Right forelimb (tissue), 1 donor: ENCODE measurements at regions not wholly inside any gene's neighbourhood (a gene's known extent, or its start where the extent isn't known, plus 50 kb on each side); places are given as distances from the start of the nearest gene placed in this dataset.
"Not testable (repeated sequence)": the region's sequence is repeated elsewhere in the genome, so short reads cannot be mapped to it uniquely, and the experiment has no call there.

ENCODE experiments used
- DNase-seq: peaks from one replicate; pipeline ENCODE4 v3.0.0-alpha.2; 2018

DNA sequence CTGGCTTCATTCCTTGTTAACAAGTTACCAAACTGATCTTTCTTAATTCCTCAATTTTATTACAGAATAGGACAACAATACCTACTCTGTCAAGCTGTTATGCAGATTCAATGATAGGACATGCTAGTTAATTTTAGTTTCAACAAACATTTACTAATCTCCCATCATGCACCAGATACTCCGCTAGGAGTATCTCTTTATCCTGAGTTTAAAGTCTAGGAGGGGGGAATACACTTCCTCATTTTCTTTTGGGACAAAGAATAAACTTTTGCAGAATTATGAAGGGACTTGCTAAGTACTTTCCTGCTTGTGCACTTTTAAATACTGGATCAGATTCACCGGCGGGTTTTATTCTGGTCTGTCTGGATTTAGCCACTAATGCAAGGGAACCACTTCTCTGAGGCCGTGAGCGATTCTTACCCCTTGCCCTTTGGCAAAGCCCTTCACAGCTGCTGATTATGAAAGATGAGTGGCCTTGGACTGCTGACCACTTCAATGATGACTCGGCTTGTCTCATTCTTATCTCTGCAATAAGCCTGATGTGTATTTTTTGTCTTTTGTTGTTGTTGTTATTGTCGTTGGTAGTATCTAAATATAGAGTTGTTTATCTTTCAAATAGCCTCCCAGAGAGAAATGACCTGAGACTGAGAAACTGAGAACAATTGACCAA lies 73.9 kb downstream of the RMI1 start:
- no peak for DNase-seq

DNA sequence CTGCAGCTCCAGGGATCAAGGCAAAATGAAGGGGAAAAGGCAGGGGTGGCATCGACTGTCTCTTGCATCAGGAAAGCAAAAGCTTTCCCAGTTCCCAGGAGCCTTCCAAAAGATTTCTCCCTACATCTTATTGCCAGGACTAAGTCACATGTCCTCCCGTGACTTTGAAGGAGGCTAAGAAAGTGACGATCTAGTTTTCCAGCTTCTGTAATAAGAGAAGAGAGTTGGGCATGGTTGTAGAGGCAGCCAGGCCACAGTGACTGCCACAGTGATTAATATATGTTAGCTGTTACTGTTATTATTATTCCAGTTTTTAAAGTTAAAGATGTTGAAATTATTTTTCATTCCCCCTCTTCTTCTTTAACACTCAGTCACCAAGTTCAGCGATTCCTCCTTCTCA lies 77.1 kb downstream of the RMI1 start:
- no peak for DNase-seq

DNA sequence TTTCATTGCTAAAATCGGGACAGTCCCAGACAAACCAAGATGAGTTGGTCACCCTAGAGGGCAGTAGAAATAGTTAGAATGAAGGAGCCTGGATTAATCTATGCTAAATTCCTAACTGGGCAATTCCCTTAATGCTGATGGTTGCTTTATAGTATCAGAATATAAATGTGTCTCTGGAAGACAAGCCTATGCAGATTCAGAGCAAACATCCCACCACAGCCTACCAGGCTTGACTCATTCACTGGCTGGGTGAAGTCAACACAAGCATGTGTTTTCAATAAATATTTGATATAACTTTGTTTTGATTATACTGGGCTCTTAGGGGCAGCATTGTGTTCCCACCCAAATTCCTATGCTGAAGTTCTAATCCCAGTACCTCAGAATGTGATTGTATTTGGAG lies 79.3 kb downstream of the RMI1 start:
- DNase-seq: no peak

- no peak for DNase-seq
Observed at GRCh38 chr9:84061613-84062193, 81.1 kb downstream of the RMI1 start.

DNA sequence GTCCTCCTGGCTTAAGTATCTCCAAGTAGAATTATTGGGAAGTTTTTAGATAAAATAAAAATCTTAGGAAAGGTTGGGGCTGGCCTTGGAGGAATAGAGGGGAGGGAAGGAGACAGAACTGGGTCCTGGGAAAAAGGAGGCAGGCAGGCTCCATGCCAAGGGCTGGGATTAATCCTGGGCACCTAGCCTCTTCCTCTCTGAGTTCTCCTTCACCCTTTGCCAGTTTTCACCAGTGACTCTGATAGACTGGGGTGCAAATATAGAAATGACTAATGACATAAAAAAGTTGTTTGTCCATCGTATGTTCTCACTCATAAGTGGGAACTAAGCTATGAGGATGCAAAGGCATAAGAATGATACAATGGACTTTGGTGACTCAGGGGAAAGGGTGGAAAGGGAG lies 81.9 kb downstream of the RMI1 start:
- DNase-seq: no peak

- DNase-seq: no peak
Observed at GRCh38 chr9:84067821-84068220, 87.2 kb downstream of the RMI1 start.

DNA sequence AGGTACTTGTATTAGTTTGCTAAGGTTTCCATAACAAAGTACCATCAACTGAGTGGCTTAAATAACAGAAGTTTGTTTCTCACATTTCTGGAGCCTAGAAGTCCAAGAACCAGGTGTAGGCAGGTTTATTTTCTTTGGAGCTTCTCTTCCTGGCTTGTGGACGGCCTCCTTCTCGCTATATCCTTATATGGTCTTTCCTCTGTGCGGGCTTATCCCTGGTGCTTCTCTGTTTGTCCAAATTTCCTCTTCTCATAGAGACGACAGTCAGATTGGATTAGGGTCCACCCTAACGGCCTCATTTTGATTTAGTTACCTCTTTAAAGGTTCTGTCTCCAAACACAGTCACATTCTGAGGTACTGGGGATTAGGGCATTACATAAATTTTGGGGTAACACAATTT lies 88.3 kb downstream of the RMI1 start:
- no peak for DNase-seq

DNA sequence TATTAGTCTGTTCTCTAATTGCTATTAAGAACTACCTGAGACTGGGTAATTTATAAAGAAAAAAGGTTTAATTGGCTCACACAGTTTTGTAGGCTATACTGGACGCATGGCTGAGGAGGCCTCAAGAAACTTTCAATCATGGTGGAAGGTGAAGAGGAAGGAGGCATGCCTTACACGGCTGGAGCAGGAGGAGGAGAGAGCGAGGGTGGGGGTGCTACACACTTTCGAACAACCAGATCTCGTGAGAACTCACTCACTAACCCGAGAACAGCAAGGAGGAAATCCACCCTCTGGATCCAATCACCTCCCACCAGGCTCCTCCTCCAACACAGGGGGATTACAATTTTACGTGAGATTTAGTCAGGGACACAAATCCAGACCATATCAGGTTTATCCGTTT lies 90.0 kb downstream of the RMI1 start:
- no peak for DNase-seq

GRCh38 chr9:84072621-84073180 lies 92.1 kb downstream of the RMI1 start:
- no peak for DNase-seq

GRCh38 chr9:84075004-84075403 lies 94.4 kb downstream of the RMI1 start:
- no peak for DNase-seq

DNA sequence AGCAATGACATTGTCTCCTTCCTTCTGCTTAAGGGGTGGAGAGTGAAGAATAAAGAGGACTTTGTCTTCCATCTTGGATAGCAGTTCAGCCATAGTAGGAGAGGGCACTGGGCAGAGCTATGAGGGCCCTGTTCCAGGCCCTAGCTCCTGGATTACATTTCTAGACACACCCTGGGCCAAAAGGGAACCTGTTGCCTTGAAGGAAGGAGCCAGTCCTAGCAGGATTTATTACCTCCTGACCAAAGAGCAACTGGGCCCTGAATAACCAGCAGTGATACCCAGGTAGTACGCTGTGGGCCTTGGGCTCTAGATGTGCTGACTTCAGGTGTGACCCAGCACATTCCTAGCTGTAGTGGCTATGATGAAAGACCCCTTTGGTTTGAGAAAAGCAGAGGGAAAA lies 95.8 kb downstream of the RMI1 start:
- no peak for DNase-seq

GRCh38 chr9:84077816-84078215 lies 97.2 kb downstream of the RMI1 start:
- not testable (repeated sequence) for DNase-seq

DNA sequence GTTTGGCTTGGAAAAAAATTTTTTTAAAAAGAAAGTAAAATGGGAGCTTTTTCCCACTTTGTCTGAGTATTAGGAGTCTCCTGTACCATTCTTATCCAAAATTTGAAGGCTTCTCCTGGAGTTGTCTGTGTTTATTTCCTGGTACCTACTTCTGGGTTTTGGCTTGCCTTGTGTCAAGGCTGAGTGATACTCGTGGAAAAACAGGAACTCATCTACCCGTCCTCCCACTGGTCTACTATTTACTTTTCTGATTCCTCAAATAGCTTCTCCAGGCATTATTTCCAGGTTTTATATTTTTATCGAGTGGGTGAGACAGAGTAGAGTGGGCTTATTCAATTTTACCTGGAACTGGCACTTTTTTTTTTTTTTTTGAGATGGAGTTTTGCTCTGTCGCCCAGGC lies 99.4 kb downstream of the RMI1 start:
- no peak for DNase-seq

GRCh38 chr9:84101964-84102632 lies 121.5 kb downstream of the RMI1 start:
- no peak for DNase-seq

DNA sequence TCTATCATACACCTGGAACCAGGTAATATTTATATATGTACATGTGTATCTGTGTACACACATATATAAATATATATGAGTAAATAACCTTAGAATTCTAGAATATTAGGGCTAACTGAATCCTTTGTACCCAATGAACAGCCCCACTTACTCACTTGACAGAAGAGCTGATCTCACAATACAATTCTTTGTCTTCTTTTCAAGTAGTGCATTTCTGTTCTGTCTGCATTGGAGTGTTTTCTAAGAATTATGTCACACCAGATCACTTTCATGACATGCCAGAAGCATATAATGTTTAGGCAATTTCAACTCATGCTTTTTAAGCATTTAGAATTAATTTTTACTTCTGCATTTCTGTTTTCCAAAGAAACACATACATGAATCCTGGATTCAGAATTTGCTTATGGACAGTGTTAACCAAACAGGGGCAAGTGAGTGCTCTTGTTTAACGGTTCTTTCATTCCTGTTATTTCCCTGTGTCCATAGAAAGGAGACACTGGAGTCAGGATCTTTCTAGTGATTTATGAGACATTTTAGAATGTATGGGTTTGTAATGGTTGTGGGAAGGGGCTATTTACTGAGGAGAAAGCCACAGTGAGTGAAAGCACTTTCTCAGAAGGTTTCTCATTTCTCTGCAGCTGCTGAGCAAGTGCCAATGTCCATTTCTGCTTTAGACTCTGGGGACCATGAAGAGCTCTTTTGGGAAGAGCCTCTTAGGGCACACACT lies 123.2 kb downstream of the RMI1 start:
- DNase-seq: no peak

GRCh38 chr9:84107081-84107480 lies 126.5 kb downstream of the RMI1 start:
- no peak for DNase-seq

DNA sequence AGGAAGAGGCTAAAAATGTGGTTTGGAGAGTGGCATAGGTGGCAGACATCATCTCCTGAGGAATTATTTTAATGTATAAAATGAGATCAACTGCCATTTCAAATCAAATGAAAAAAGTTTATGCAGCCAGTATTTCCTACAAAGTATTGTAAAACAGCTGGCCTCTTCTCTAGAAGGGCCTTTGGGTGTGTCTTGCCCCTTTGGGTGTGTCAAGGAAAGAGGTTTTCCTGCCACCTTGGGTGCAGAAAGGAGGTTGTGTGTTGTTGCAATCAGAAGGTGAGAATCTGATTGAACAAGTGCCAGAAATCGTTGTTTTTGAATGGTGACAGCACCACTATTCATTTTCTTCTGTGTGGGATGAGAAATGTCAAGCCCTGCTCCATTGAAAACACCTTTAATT lies 127.4 kb downstream of the RMI1 start:
- DNase-seq: no peak

DNA sequence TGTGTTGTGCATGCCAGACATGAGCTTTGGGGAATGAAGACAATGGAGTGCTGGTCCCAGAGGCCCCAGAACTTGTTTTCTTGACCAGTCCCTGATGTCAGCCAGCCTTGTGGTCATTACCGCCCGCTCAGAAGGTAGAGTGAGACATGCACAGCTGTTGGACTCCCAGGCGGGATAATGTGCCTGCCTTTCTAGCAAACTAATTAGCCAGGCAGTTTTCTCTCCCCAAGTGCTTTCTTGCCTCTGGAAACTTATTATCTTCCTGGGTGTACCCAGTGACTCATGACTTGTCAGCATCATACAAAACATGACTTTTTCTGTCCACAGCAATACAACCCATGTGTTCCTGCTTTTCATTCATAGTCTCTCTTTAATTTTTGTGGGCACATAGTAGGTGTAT lies 131.1 kb downstream of the RMI1 start:
- DNase-seq: no peak

DNA sequence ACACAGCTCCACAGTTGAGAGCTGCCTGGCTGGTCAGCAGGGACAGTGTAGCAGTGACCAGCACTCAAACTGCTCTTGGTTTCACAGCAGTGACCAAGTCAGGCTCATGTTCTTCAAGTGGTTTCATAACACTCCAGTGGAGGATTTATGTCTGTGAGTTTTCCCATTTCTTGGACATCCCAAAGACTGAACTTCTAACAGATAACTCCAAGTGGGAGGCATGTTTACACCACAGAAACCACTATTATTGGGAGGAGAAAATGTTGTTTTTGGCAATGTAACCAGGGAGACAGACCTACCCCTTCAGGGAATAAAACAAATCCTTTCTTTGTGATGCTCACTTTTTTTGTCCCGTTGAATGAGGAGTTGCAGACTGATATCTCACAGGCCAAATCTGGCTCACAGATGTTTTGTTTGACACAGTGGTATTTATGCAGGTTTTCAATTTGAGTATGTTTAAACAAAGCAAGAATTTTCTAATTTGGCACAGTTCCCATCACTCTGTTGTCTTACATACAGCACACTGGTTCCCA lies 141.5 kb downstream of the RMI1 start:
- no peak for DNase-seq

GRCh38 chr9:84122572-84122971 lies 142.0 kb downstream of the RMI1 start:
- no peak for DNase-seq

DNA sequence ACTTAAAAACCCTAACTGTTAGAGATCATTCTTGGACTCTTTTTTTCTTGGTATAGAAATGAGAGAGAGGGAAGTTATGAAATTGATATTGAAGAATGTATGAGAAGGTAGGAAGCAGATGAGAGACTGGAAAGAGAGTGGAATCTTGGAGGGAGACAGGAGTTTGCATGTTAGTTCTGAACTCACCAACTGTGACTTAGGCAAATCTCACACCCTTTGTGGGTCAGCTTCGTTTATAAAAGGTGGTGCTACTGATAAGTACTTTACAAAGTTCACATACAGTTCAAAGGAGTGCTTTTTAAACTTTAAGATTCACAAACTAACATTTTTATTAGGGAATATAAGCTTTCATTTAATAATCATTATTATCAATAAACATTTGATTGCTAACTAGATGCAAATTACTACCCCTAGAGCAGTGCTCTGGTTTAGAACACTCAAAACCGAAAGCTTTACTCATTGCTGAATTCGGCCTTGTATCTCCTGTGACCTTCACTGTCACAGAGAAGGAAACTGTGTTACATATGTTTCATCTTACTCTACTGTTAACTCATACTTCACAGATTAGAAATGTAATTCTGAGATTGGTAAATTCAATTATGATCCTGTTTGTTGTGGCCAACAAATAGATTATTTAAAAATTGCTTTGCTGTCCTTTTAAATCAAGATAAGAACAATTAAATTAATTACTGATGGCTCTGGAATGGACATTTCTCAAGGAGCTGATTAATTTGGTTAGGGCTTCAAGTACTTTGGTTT lies 143.2 kb downstream of the RMI1 start:
- no peak for DNase-seq

DNA sequence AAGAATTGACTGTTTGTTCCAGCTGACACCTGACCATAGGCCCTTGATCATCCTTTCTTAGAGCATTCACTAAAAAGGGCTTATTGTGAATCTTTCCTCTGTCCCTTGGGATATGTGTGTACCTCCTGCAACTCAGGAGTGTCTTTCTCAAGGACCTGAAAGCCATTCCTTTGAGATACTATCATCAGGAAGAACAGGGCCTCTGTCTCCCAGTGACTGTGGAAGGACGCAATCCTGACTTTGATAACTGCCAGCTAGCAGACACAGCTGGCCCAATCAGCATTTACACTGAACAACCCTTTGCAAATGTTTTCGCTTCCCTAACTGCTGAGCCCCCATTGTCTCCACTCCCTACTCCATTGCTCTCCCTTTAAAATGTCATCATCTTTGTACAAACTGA lies 144.4 kb downstream of the RMI1 start:
- no peak for DNase-seq

- no peak for DNase-seq
Observed at GRCh38 chr9:84129529-84129928, 148.9 kb downstream of the RMI1 start.
